Gastroesophageal sphincter (tissue), 3 donors: ENCODE measurements at regions not wholly inside any gene's neighbourhood (a gene's known extent, or its start where the extent isn't known, plus 50 kb on each side); places are given as distances from the start of the nearest gene placed in this dataset.

ENCODE experiments used
- CTCF ChIP-seq, 4 experiments: fragments of 200-600 bp in 2 of 4; fragments of 450-650 bp in 2 of 4; sonication (generic) in 1 of 4; IDR thresholded peaks; one replicate each; pipeline ENCODE4 v1.5.1; 2017 to 2019; ENCODE audit warnings: antibody characterized with exemption in 4 of 4, mild to moderate bottlenecking in 2 of 4, moderate library complexity in 2 of 4
- POLR2AphosphoS5 ChIP-seq: sonication (generic); formaldehyde crosslinking; IDR thresholded peaks from one replicate; pipeline ENCODE4 v1.6.1; 2017; ENCODE audit warnings: antibody characterized with exemption

GRCh38 chr12:127489061-127489460 is 777.9 kb upstream of the TMEM132C start:
- TF ChIP-seq CTCF (IDR thresholded peaks at IDR 0.05) (no peak), POLR2AphosphoS5 (no peak)
